OCI-LY1 (cell line): ENCODE measurements at regions not wholly inside any gene's neighbourhood (a gene's known extent, or its start where the extent isn't known, plus 50 kb on each side); places are given as distances from the start of the nearest gene placed in this dataset.

Experiments
- H2AFZ ChIP-seq: fragments of 200-600 bp; sonication (generic), shearing (Covaris generic); 2 replicates; pipeline ENCODE4 v1.6.0; 2014; ENCODE audit warnings: antibody characterized with exemption, mild to moderate bottlenecking, low read length
- H3F3A ChIP-seq: fragments of 200-600 bp; sonication (generic), shearing (Covaris generic); 2 replicates; pipeline ENCODE4 v1.6.0; 2014; ENCODE audit warnings: mild to moderate bottlenecking, antibody characterized with exemption, low read length, moderate library complexity; ENCODE audit not compliant: insufficient read depth
- H3K27ac ChIP-seq: fragments of 200-600 bp; sonication (generic); 2 replicates; pipeline ENCODE4 v1.5.1; 2014; ENCODE audit warnings: low read length, mixed run types, mild to moderate bottlenecking, low read depth; ENCODE audit not compliant: poor library complexity, severe bottlenecking
- H3K27me3 ChIP-seq: fragments of 200-600 bp; sonication (generic); 2 replicates; pipeline ENCODE4 v1.6.0; 2014; ENCODE audit warnings: antibody characterized with exemption, mild to moderate bottlenecking, low read length, moderate library complexity; ENCODE audit not compliant: insufficient read depth
- H3K36me3 ChIP-seq: fragments of 200-600 bp; sonication (generic); 2 replicates; pipeline ENCODE4 v1.6.1; 2014; ENCODE audit warnings: mild to moderate bottlenecking, antibody characterized with exemption, low read length, moderate library complexity, mixed read lengths; ENCODE audit not compliant: insufficient read depth
- H3K4me1 ChIP-seq: fragments of 200-600 bp; sonication (generic); 2 replicates; pipeline ENCODE4 v1.5.1; 2014; ENCODE audit warnings: mild to moderate bottlenecking, low read length, moderate library complexity; ENCODE audit not compliant: insufficient read depth, severe bottlenecking
- H3K4me2 ChIP-seq: fragments of 200-600 bp; sonication (generic), shearing (Covaris generic); 2 replicates; pipeline ENCODE4 v1.6.1; 2014; ENCODE audit warnings: low read length
- H3K4me3 ChIP-seq: fragments of 200-600 bp; sonication (generic); 2 replicates; pipeline ENCODE4 v1.5.1; 2014; ENCODE audit warnings: low read length, low read depth, mild to moderate bottlenecking, mixed read lengths; ENCODE audit not compliant: poor library complexity, severe bottlenecking
- H3K79me2 ChIP-seq: fragments of 200-600 bp; shearing (Covaris generic); 2 replicates; pipeline ENCODE4 v1.6.1; 2016; ENCODE audit warnings: mixed run types, low read length, mixed read lengths; ENCODE audit not compliant: insufficient read depth
- H3K9ac ChIP-seq: fragments of 200-600 bp; sonication (generic), shearing (Covaris generic); 2 replicates; pipeline ENCODE4 v1.6.1; 2014; ENCODE audit warnings: mild to moderate bottlenecking, low read length, mixed read lengths
- H3K9me2 ChIP-seq: fragments of 200-600 bp; sonication (generic), shearing (Covaris generic); 2 replicates; pipeline ENCODE4 v1.6.1; 2014; ENCODE audit warnings: low read depth, mild to moderate bottlenecking, low read length, mixed read lengths
- H3K9me3 ChIP-seq: fragments of 200-600 bp; shearing (Covaris generic); 2 replicates; pipeline ENCODE4 v1.6.1; 2014; ENCODE audit warnings: low read length, mixed read lengths
- H4K20me1 ChIP-seq: fragments of 200-600 bp; sonication (generic), shearing (Covaris generic); 2 replicates; pipeline ENCODE4 v1.6.0; 2016; ENCODE audit warnings: mild to moderate bottlenecking, low read length; ENCODE audit not compliant: insufficient read depth
- EZH2 ChIP-seq: fragments of 200-600 bp; sonication (generic), shearing (Covaris generic); IDR thresholded peaks from 2 replicates; pipeline ENCODE4 v1.8.0; 2017; ENCODE audit warnings: borderline replicate concordance, mixed run types, mild to moderate bottlenecking, antibody characterized with exemption, low read length, moderate library complexity, mixed read lengths
- TF ChIP-seq, protein P1 (sequence below): fragments of 200-600 bp; sonication (generic), shearing (Covaris generic); IDR thresholded peaks from 2 replicates; pipeline ENCODE4 v1.5.1; 2017; ENCODE audit warnings: mild to moderate bottlenecking, antibody characterized with exemption, low read length, moderate library complexity, mixed read lengths

DNA sequence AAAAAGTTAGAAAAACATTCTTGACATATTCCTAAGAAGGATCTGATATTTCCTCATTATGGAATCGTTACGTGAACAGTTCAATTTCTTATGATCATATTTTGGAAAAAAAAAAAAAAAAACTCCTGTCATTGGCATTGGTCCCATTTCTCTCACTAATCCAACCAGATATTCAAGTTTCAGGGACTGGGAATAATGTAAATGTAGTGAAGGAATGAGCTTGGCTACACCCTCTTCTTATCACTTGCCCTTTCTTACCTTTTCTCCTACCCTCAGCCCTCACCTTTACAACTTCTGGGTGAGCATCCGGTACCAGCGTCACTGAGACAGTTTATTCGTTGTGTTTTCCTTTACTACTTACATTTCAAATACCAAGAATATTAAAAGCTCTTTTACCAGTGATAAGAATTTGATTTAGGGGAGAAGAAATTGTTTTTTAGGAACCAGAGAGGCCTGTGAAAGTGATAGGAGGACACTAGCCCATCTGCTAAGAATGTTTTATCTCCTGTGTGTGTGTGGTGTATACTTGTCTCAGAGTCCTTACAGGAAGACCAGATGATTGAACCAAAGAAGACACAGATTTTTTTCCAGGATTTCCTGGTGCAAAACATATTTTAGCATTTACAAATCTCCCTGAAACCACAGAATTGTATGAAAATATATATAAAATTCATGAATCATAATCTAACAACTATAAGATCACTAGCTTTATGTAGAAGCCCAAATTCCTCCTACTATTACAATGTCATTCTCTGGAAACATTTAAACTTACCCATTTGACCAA, 946.7 kb downstream of the ZPLD1 start:
- no peak for TF ChIP-seq EZH2
- TF ChIP-seq, protein P1, sequence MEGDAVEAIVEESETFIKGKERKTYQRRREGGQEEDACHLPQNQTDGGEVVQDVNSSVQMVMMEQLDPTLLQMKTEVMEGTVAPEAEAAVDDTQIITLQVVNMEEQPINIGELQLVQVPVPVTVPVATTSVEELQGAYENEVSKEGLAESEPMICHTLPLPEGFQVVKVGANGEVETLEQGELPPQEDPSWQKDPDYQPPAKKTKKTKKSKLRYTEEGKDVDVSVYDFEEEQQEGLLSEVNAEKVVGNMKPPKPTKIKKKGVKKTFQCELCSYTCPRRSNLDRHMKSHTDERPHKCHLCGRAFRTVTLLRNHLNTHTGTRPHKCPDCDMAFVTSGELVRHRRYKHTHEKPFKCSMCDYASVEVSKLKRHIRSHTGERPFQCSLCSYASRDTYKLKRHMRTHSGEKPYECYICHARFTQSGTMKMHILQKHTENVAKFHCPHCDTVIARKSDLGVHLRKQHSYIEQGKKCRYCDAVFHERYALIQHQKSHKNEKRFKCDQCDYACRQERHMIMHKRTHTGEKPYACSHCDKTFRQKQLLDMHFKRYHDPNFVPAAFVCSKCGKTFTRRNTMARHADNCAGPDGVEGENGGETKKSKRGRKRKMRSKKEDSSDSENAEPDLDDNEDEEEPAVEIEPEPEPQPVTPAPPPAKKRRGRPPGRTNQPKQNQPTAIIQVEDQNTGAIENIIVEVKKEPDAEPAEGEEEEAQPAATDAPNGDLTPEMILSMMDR = no peak
- Histone ChIP-seq H3K27ac (no peak overlapping the region), H3K79me2 (no peaks in the 10 kb centered on the region), H3K4me3 (no peak overlapping the region), H3K36me3 (no peaks in the 10 kb centered on the region), H2AFZ (no peak overlapping the region), H3K9me3 (no peaks in the 10 kb centered on the region), H3K27me3 (no peaks in the 10 kb centered on the region), H3K4me2 (no peak overlapping the region), H4K20me1 (no peaks in the 10 kb centered on the region), H3F3A (no peaks in the 10 kb centered on the region), H3K4me1 (no peaks in the 10 kb centered on the region), H3K9me2 (no peaks in the 10 kb centered on the region), H3K9ac (no peak overlapping the region)

DNA sequence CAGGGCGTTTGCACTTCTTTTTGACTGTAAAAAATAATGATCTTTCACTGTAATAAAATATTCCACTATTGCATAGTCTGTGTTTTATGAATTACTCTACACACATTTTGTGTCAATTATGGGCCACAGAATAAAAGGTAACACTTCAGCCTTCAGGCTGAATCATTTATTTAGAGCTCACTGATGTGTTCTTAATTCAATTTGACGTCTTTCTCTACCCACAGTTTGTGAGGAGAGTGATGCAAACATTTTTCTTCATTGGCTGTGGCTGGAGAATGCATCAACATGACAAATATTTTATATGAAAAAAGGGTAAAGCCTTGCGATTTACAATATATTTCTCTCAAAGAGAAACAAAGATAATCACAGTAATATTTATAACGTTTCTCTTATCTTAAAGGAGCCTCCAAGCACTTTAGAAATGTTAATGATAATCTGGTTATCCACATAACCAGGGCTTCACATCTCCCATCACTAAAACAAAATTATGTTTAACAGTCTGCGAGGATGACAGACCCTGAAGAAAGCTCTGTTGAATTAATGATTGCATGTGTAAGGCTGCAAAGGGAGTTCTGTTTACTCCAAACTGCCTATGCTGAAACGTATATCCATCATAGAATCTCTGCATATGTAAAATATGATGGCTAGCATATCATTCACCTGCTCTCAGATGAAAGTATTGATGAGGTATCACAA, 951.3 kb downstream of the ZPLD1 start:
- H3F3A ChIP-seq = no peaks in the 10 kb centered on the region
- no peaks in the 10 kb centered on the region for H4K20me1 ChIP-seq
- H2AFZ ChIP-seq = no peak overlapping the region
- no peak overlapping the region for H3K4me2 ChIP-seq
- H3K9me3 ChIP-seq = no peaks in the 10 kb centered on the region
- H3K27ac ChIP-seq = no peak overlapping the region
- no peak overlapping the region for H3K9ac ChIP-seq
- H3K4me1 ChIP-seq = no peaks in the 10 kb centered on the region
- TF ChIP-seq EZH2 = no peak
- TF ChIP-seq, protein P1 = no peak
- no peaks in the 10 kb centered on the region for H3K36me3 ChIP-seq
- H3K27me3 ChIP-seq = no peaks in the 10 kb centered on the region
- no peaks in the 10 kb centered on the region for H3K9me2 ChIP-seq
- no peaks in the 10 kb centered on the region for H3K79me2 ChIP-seq
- H3K4me3 ChIP-seq = no peak overlapping the region

DNA sequence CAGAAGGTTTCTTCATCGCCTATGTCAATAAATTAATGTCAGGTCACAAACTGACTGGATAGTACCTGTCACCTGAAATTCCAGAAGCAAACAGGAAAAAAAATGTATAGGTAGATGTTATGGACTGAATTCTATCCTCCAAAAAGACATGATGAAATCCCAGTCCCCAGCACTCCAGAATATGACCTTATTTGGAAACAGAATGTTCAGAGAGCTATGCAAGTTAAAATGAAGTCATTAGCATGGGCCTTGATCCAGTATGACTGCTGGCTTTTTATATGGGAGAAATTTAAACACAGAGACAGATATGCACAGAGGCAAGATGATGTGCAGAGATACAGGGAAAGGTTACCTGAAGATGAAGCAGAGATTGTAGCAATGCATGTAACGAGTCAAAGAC, 953.4 kb downstream of the ZPLD1 start:
- Histone ChIP-seq H4K20me1 (no peaks in the 10 kb centered on the region), H3K4me2 (no peak overlapping the region), H3K9ac (no peak overlapping the region), H3K9me3 (no peaks in the 10 kb centered on the region), H3K4me3 (no peak overlapping the region), H3K27ac (no peak overlapping the region), H3F3A (no peaks in the 10 kb centered on the region), H3K4me1 (no peaks in the 10 kb centered on the region), H3K79me2 (no peaks in the 10 kb centered on the region), H2AFZ (no peak overlapping the region), H3K9me2 (no peaks in the 10 kb centered on the region), H3K36me3 (no peaks in the 10 kb centered on the region), H3K27me3 (no peaks in the 10 kb centered on the region)
- TF ChIP-seq EZH2 = no peak
